Activated CD4-positive, CD25-positive, alpha-beta regulatory T cell treated with anti-CD3 and anti-CD28 coated beads, Interleukin-2, amount 50 U/mL, for 16 hours (primary cell): ENCODE measurements at regions not wholly inside any gene's neighbourhood (a gene's known extent, or its start where the extent isn't known, plus 50 kb on each side); places are given as distances from the start of the nearest gene placed in this dataset.
"Not testable (repeated sequence)": the region's sequence is repeated elsewhere in the genome, so short reads cannot be mapped to it uniquely, and the experiment has no call there.

Experiments used
- DNase-seq: peaks from one replicate; pipeline ENCODE4 v3.0.0-alpha.2; 2020; ENCODE audit warnings: low read depth, low spot score

- no peak for DNase-seq
Observed at GRCh38 chr1:199041173-199041914, 402.5 kb downstream of the PTPRC start.

- no peak for DNase-seq
Observed at GRCh38 chr1:199042193-199042592, 403.4 kb downstream of the PTPRC start.

- DNase-seq: no peak
Observed at GRCh38 chr1:199044191-199044590, 405.4 kb downstream of the PTPRC start.

- DNase-seq: no peak
Observed at GRCh38 chr1:199046618-199047017, 407.8 kb downstream of the PTPRC start.

GRCh38 chr1:199054694-199055093 lies 415.9 kb downstream of the PTPRC start:
- no peak for DNase-seq

- DNase-seq: no peak
Observed at GRCh38 chr1:199057322-199057721, 418.5 kb downstream of the PTPRC start.

- no peak for DNase-seq
Observed at GRCh38 chr1:199058281-199058680, 419.4 kb downstream of the PTPRC start.

GRCh38 chr1:199064971-199065370 lies 426.1 kb downstream of the PTPRC start:
- DNase-seq: no peak

GRCh38 chr1:199067483-199067882 lies 428.6 kb downstream of the PTPRC start:
- DNase-seq: no peak

- no peak for DNase-seq
Observed at GRCh38 chr1:199071080-199071479, 432.2 kb downstream of the PTPRC start.

- DNase-seq: no peak
Observed at GRCh38 chr1:199073166-199073565, 434.3 kb downstream of the PTPRC start.

GRCh38 chr1:199075792-199076191 lies 437.0 kb downstream of the PTPRC start:
- DNase-seq: no peak

- no peak for DNase-seq
Observed at GRCh38 chr1:199079994-199080393, 441.2 kb downstream of the PTPRC start.

GRCh38 chr1:199081739-199082138 lies 442.9 kb downstream of the PTPRC start:
- no peak for DNase-seq

- no peak for DNase-seq
Observed at GRCh38 chr1:199082778-199083389, 444.0 kb downstream of the PTPRC start.

GRCh38 chr1:199083680-199084079 lies 444.8 kb downstream of the PTPRC start:
- no peak for DNase-seq

- DNase-seq: no peak
Observed at GRCh38 chr1:199084293-199084692, 445.5 kb downstream of the PTPRC start.

- no peak for DNase-seq
Observed at GRCh38 chr1:199085903-199086302, 447.1 kb downstream of the PTPRC start.

- DNase-seq: no peak
Observed at GRCh38 chr1:199087144-199087543, 448.3 kb downstream of the PTPRC start.

- peak; percentile 5 for DNase-seq
Observed at GRCh38 chr1:199089393-199090122, 450.7 kb downstream of the PTPRC start.

GRCh38 chr1:199095628-199096027 lies 456.8 kb downstream of the PTPRC start:
- DNase-seq: not testable (repeated sequence)

- no peak for DNase-seq
Observed at GRCh38 chr1:199096591-199096990, 457.8 kb downstream of the PTPRC start.

- no peak for DNase-seq
Observed at GRCh38 chr1:199098468-199098867, 459.6 kb downstream of the PTPRC start.
